MM.1S (cell line): ENCODE measurements at regions not wholly inside any gene's neighbourhood (a gene's known extent, or its start where the extent isn't known, plus 50 kb on each side); places are given as distances from the start of the nearest gene placed in this dataset.

Experiments used
- DNase-seq: peaks from one replicate; pipeline ENCODE4 v3.0.0-alpha.2; 2015
- H2AFZ ChIP-seq: fragments of 300-600 bp; sonication (generic); 2 replicates; pipeline ENCODE4 v1.6.0; 2016; ENCODE audit warnings: antibody characterized with exemption, low read length
- H3F3A ChIP-seq: fragments of 300-600 bp; sonication (generic); 2 replicates; pipeline ENCODE4 v1.6.1; 2016; ENCODE audit warnings: mild to moderate bottlenecking, antibody characterized with exemption, low read length, moderate library complexity, mixed read lengths; ENCODE audit not compliant: insufficient read depth
- H3K27ac ChIP-seq: fragments of 300-600 bp; sonication (generic); 2 replicates; pipeline ENCODE4 v1.5.1; 2016; ENCODE audit warnings: mild to moderate bottlenecking, low read length
- H3K27me3 ChIP-seq: fragments of 300-600 bp; sonication (generic); replicated peaks from 2 replicates; pipeline ENCODE4 v1.6.0; 2016; ENCODE audit warnings: low read length; ENCODE audit not compliant: insufficient read depth
- H3K36me3 ChIP-seq: fragments of 300-600 bp; sonication (generic); replicated peaks from 2 replicates; pipeline ENCODE4 v1.6.1; 2016; ENCODE audit warnings: mild to moderate bottlenecking, low read length, mixed read lengths; ENCODE audit not compliant: insufficient read depth
- H3K4me1 ChIP-seq: fragments of 300-600 bp; sonication (generic); 2 replicates; pipeline ENCODE4 v1.6.1; 2016; ENCODE audit warnings: low read length, mixed read lengths
- H3K4me2 ChIP-seq: fragments of 300-600 bp; sonication (generic); 2 replicates; pipeline ENCODE4 v1.6.0; 2016; ENCODE audit warnings: low read depth, low read length
- H3K4me3 ChIP-seq: fragments of 300-600 bp; sonication (generic); 2 replicates; pipeline ENCODE4 v1.5.1; 2016; ENCODE audit warnings: low read length, mixed read lengths
- H3K79me2 ChIP-seq: fragments of 300-600 bp; sonication (generic); 2 replicates; pipeline ENCODE4 v1.6.1; 2016; ENCODE audit warnings: mixed run types, low read length, mixed read lengths
- H3K9ac ChIP-seq: fragments of 300-600 bp; sonication (generic); 2 replicates; pipeline ENCODE4 v1.6.1; 2016; ENCODE audit warnings: low read length, mixed read lengths
- H3K9me2 ChIP-seq: fragments of 300-600 bp; sonication (generic); replicated peaks from 2 replicates; pipeline ENCODE4 v1.6.1; 2016; ENCODE audit warnings: mild to moderate bottlenecking, low read length, mixed read lengths; ENCODE audit not compliant: insufficient read depth
- H3K9me3 ChIP-seq: fragments of 300-600 bp; sonication (generic); replicated peaks from 2 replicates; pipeline ENCODE4 v1.6.1; 2016; ENCODE audit warnings: mild to moderate bottlenecking, low read length, mixed read lengths; ENCODE audit not compliant: insufficient read depth
- H4K20me1 ChIP-seq: fragments of 300-600 bp; sonication (generic); 2 replicates; pipeline ENCODE4 v1.6.1; 2016; ENCODE audit warnings: mild to moderate bottlenecking, low read length, moderate library complexity, mixed read lengths; ENCODE audit not compliant: insufficient read depth
- EZH2 ChIP-seq: fragments of 300-600 bp; sonication (generic); optimal IDR thresholded peaks from 2 replicates; pipeline ENCODE3; 2017; ENCODE audit warnings: low read depth, mild to moderate bottlenecking, antibody characterized with exemption, low read length, mixed read lengths
- EZH2phosphoT487 ChIP-seq: fragments of 300-600 bp; sonication (generic); IDR thresholded peaks from 2 replicates; pipeline ENCODE4 v1.6.1; 2018; ENCODE audit warnings: antibody characterized with exemption, low read length
- TF ChIP-seq, protein P1 (sequence below): fragments of 300-600 bp; sonication (generic); IDR thresholded peaks from 2 replicates; pipeline ENCODE4 v1.5.1; 2016; ENCODE audit warnings: antibody characterized with exemption, low read length, mixed read lengths

DNA sequence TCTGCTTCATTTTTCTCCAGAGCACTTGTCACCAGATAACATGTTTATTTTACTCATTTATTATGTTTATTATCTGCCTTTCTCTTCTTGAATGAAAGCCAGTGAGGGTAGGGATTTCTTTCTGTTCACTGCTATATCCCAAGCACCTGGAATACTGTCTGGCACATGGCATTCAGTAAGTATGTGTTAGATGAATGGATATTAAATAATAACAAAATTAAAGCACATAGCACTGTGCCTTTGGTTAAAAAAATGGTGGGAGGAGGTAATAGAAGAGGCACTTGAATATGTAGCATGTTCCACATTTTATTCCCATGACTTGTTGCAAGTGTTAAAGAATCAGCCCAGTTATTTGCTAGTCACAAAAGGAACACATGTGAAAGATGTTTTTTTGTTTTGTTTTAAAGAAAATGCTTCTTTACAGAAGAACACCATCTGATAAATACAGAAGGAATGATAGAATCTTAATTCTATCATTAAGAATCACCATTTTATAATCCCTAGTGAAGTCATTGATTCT, 151.0 kb downstream of the DLEU7 start:
- no peak for DNase-seq
- no peaks in the 10 kb centered on the region for H3K9me2 ChIP-seq
- no peaks in the 10 kb centered on the region for H3K9me3 ChIP-seq
- H3K4me3 ChIP-seq: no peak overlapping the region
- H3K27me3 ChIP-seq: no peaks in the 10 kb centered on the region
- H3F3A ChIP-seq: no peaks in the 10 kb centered on the region
- peaks cover 5% of the 10 kb centered on the region; the same call in 1 of the 2 replicates for H3K4me1 ChIP-seq
- H3K79me2 ChIP-seq: no peaks in the 10 kb centered on the region
- TF ChIP-seq EZH2phosphoT487 (no peak), EZH2 (no peak)
- TF ChIP-seq, protein P1, sequence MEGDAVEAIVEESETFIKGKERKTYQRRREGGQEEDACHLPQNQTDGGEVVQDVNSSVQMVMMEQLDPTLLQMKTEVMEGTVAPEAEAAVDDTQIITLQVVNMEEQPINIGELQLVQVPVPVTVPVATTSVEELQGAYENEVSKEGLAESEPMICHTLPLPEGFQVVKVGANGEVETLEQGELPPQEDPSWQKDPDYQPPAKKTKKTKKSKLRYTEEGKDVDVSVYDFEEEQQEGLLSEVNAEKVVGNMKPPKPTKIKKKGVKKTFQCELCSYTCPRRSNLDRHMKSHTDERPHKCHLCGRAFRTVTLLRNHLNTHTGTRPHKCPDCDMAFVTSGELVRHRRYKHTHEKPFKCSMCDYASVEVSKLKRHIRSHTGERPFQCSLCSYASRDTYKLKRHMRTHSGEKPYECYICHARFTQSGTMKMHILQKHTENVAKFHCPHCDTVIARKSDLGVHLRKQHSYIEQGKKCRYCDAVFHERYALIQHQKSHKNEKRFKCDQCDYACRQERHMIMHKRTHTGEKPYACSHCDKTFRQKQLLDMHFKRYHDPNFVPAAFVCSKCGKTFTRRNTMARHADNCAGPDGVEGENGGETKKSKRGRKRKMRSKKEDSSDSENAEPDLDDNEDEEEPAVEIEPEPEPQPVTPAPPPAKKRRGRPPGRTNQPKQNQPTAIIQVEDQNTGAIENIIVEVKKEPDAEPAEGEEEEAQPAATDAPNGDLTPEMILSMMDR: no peak
- no peak overlapping the region for H3K4me2 ChIP-seq
- H3K36me3 ChIP-seq: no peaks in the 10 kb centered on the region
- H3K9ac ChIP-seq: no peak overlapping the region
- H3K27ac ChIP-seq: no peak overlapping the region
- H2AFZ ChIP-seq: no peak overlapping the region
- H4K20me1 ChIP-seq: no peaks in the 10 kb centered on the region

DNA sequence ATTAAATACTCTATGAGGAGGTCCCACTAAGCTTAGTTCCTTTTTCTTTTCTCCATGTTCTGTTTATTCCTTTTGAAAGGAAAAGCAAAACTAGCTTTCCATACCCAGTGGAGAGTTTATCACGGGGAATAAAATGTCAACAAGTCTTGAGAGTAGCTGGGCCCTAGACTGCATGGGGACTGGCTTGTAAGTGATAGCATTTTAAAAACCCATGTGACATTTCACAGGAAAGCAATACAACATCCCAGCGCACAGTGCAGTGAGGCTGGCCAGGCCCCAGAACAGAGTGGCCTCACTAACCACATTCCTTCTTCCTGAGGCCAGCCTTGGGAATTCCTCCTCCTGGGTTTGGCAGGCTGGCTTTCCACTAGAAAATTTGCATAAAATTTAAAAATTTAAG, 149.8 kb downstream of the DLEU7 start:
- H3K9me3 ChIP-seq: no peaks in the 10 kb centered on the region

DNA sequence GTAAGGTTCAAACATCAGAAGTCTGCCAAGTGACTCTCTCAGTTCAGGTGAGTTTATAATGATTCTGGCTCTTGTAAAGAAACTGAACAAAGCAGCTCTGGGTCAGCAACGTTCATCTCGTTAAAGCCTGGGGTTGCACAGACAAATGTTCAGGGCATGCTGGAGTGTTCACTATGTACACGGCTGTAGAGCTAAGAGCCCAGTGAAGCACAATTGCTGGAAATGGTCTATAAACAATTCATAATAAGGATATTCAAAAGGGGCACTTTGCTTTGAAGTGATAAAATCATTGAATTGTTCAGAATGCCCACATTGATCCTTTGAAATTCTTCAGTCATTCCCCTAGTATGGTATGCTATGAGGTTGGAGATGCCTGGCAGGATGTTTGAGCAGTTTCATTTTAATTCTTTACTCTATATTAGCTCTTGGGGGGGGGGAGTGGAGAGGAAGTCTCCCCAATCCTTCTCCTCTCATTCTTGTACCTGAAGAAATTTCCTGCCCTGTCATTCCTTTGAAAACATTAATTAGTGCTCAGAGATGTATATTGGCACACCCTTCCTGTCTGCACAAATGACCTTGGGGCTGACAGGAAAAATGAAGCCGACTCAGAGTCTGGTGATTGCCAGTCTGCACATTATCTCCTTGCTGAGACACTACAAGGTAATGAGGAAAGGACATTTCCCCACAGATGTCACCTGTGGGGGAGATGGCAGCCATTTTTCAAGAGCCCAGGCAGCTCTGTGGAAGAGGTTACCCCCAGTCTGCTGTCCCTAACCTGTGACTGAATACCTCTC, 145.5 kb downstream of the DLEU7 start:
- Histone ChIP-seq H3K27ac (no peak overlapping the region), H3K4me3 (no peak overlapping the region), H3K9me3 (no peaks in the 10 kb centered on the region), H2AFZ (no peak overlapping the region), H3K4me2 (no peak overlapping the region), H3K9ac (no peak overlapping the region), H3K9me2 (no peaks in the 10 kb centered on the region), H4K20me1 (no peaks in the 10 kb centered on the region), H3K36me3 (no peaks in the 10 kb centered on the region), H3F3A (no peaks in the 10 kb centered on the region), H3K27me3 (no peaks in the 10 kb centered on the region), H3K4me1 (no peaks in the 10 kb centered on the region), H3K79me2 (no peaks in the 10 kb centered on the region)
- no peak for DNase-seq
- TF ChIP-seq EZH2 (no peak), EZH2phosphoT487 (no peak)
- TF ChIP-seq, protein P1: no peak

More for the DNA sequence above, 149.8 kb downstream of the DLEU7 start:
- Histone ChIP-seq H3K27ac (no peak overlapping the region), H4K20me1 (no peaks in the 10 kb centered on the region), H2AFZ (no peak overlapping the region), H3K9me2 (no peaks in the 10 kb centered on the region), H3K4me1 (peaks cover 5% of the 10 kb centered on the region; the same call in 1 of the 2 replicates), H3K79me2 (no peaks in the 10 kb centered on the region), H3F3A (no peaks in the 10 kb centered on the region), H3K4me3 (no peak overlapping the region), H3K4me2 (no peak overlapping the region), H3K9ac (no peak overlapping the region), H3K27me3 (no peaks in the 10 kb centered on the region), H3K36me3 (no peaks in the 10 kb centered on the region)
- no peak for DNase-seq
- TF ChIP-seq, protein P1: no peak
- TF ChIP-seq EZH2 (no peak), EZH2phosphoT487 (no peak)
